HepG2 (cell line): ENCODE measurements at regions not wholly inside any gene's neighbourhood (a gene's known extent, or its start where the extent isn't known, plus 50 kb on each side); places are given as distances from the start of the nearest gene placed in this dataset.

Experiments used
- ATAC-seq: fragments of 200-7000 bp; cut with Tn5 transposase; 3 replicates; pipeline ENCODE4 v1.9.1; 2020; ENCODE audit warnings: mild to moderate bottlenecking, moderate library complexity
- BruUV-seq: library from RNA; stranded (reverse); fragments of 400-500 nt; replicated peaks from 2 replicates; lab custom pipeline; 2021; lab: Mats Ljungman, UMichigan
- CTCF ChIA-PET: fragments of 300-600 bp; formaldehyde crosslinking; extraction: SDS; loops from one replicate; lab custom pipeline; 2021; ENCODE audit warnings: low total read pairs, inconsistent platforms, low intra/inter-chr PET ratio; lab: Yijun Ruan, JAX
- POLR2A ChIA-PET: fragments of 350-600 bp; sonication (Branson Sonifier 250); formaldehyde crosslinking; loops from one replicate; lab custom pipeline; 2020; ENCODE audit warnings: antibody characterized with exemption, inconsistent platforms; lab: Yijun Ruan, JAX
- DNase-seq: peaks from one replicate; pipeline ENCODE4 v3.0.0-alpha.2; 2015; ENCODE audit warnings: low spot score
- FAIRE-seq: peaks from 3 replicates; lab custom pipeline; 2011; peaks lifted over from hg19 to GRCh38; lab: Jason Lieb, UNC
- H2AFZ ChIP-seq: one replicate; pipeline ENCODE4 v1.6.1; 2011; ENCODE audit warnings: low read length, inconsistent platforms
- H3K27ac ChIP-seq: fragments of 300-600 bp; 3 replicates; pipeline ENCODE4 v1.8.0; 2011; ENCODE audit warnings: mixed run types, mild to moderate bottlenecking, mixed read lengths, low read length, inconsistent platforms; ENCODE audit not compliant: insufficient read depth; ENCODE audit errors: extremely low read length
- H3K27me3 ChIP-seq, 2 experiments: fragments of 200-600 bp in 1 of 2; 2 replicates in 1 of 2; 3 replicates in 1 of 2; pipeline versions ENCODE4 v1.6.0 to v1.8.0; 2011; ENCODE audit warnings: low read length in 2 of 2, mild to moderate bottlenecking in 2 of 2, moderate library complexity in 2 of 2, inconsistent platforms in 1 of 2; ENCODE audit not compliant: insufficient read depth in 2 of 2, control insufficient read depth in 1 of 2
- H3K36me3 ChIP-seq, 2 experiments: fragments of 200-600 bp in 1 of 2; replicated peaks in 1 of 2; 2 replicates in 1 of 2; 3 replicates in 1 of 2; pipeline versions ENCODE4 v1.5.1 to v1.8.0; 2011; ENCODE audit warnings: low read length in 2 of 2, inconsistent platforms in 1 of 2; ENCODE audit not compliant: insufficient read depth in 2 of 2, control insufficient read depth in 1 of 2
- H3K4me1 ChIP-seq: 2 replicates; pipeline ENCODE4 v1.5.1; 2012; ENCODE audit warnings: low read length, inconsistent platforms; ENCODE audit not compliant: insufficient read depth
- H3K4me2 ChIP-seq: 2 replicates; pipeline ENCODE4 v1.6.0; 2011; ENCODE audit warnings: low read depth, low read length, inconsistent platforms
- H3K4me3 ChIP-seq, 3 experiments: fragments of 200-600 bp in 1 of 3; sonication (generic), shearing (Covaris generic) in 1 of 3; replicated peaks in 1 of 3; 2 replicates each; pipeline ENCODE4 v1.5.1; 2011 to 2016; ENCODE audit warnings: low read length in 3 of 3, inconsistent platforms in 2 of 3, low read depth in 2 of 3, mild to moderate bottlenecking in 2 of 3, control low read depth in 1 of 3, mixed read lengths in 1 of 3; ENCODE audit not compliant: insufficient read depth in 1 of 3
- H3K79me2 ChIP-seq: one replicate; pipeline ENCODE4 v1.6.1; 2011; ENCODE audit warnings: low read length, inconsistent platforms; ENCODE audit not compliant: insufficient read depth
- H3K9ac ChIP-seq: 2 replicates; pipeline ENCODE4 v1.6.0; 2011; ENCODE audit warnings: mild to moderate bottlenecking, low read depth, low read length, inconsistent platforms; ENCODE audit not compliant: insufficient read depth
- H3K9me3 ChIP-seq: 2 replicates; pipeline ENCODE4 v1.5.1; 2012; ENCODE audit warnings: mild to moderate bottlenecking, low read length
- H4K20me1 ChIP-seq: 2 replicates; pipeline ENCODE4 v1.6.0; 2011; ENCODE audit warnings: inconsistent platforms, mild to moderate bottlenecking, low read length, moderate library complexity; ENCODE audit not compliant: insufficient read depth
- ATRX ChIP-seq: sonication (generic); formaldehyde crosslinking; IDR thresholded peaks from 2 replicates; pipeline ENCODE4 v1.4.0; 2020; ENCODE audit warnings: missing genetic modification reagents, borderline replicate concordance
- BRD4 ChIP-seq: sonication (generic); formaldehyde crosslinking; IDR thresholded peaks from 2 replicates; pipeline ENCODE4 v1.4.0; 2020; ENCODE audit warnings: missing genetic modification reagents
- ETV5 ChIP-seq: IDR thresholded peaks from 2 replicates; pipeline ENCODE4 v1.6.1; 2018; ENCODE audit warnings: missing biosample characterization, missing genetic modification reagents, inconsistent platforms, borderline replicate concordance
- HDAC1 ChIP-seq: sonication (generic); formaldehyde crosslinking; IDR thresholded peaks from 2 replicates; pipeline ENCODE4 v1.5.1; 2020; ENCODE audit warnings: mild to moderate bottlenecking, missing genetic modification reagents
- HDAC2 ChIP-seq: sonication (generic); formaldehyde crosslinking; IDR thresholded peaks from 2 replicates; pipeline ENCODE4 v1.4.0; 2020; ENCODE audit warnings: missing genetic modification reagents
- KAT2B ChIP-seq: fragments of 150-350 bp; IDR thresholded peaks from 2 replicates; pipeline ENCODE4 v1.6.1; 2014; ENCODE audit warnings: low read depth, low read length, borderline replicate concordance
- REL ChIP-seq: sonication (generic); formaldehyde crosslinking; conservative IDR thresholded peaks from 2 replicates; pipeline ENCODE4 v1.8.0; 2022; ENCODE audit warnings: mild to moderate bottlenecking, missing genetic modification reagents, moderate library complexity
- SMAD9 ChIP-seq: sonication (generic); formaldehyde crosslinking; IDR thresholded peaks from 2 replicates; pipeline ENCODE4 v1.5.1; 2020; ENCODE audit warnings: mild to moderate bottlenecking, missing genetic modification reagents
- ZMAT3 ChIP-seq: sonication (generic); formaldehyde crosslinking; conservative IDR thresholded peaks from 2 replicates; pipeline ENCODE4 v1.7.0; 2021; ENCODE audit warnings: missing genetic modification reagents
- ZNF546 ChIP-seq: sonication (generic); formaldehyde crosslinking; conservative IDR thresholded peaks from 2 replicates; pipeline ENCODE4 v1.8.1; 2023; ENCODE audit warnings: mild to moderate bottlenecking, missing genetic modification reagents
- ZNF570 ChIP-seq: sonication (generic); formaldehyde crosslinking; IDR thresholded peaks from 2 replicates; pipeline ENCODE4 v1.4.0; 2020; ENCODE audit warnings: mild to moderate bottlenecking, missing genetic modification reagents, borderline replicate concordance
- WGBS: methylation state at CpG from one replicate; pipeline ENCODE4 v1.1.6; 2017; ENCODE audit warnings: low lambda C conversion rate; 5-methylcytosine and 5-hydroxymethylcytosine counted together
- in situ Hi-C: cut with HindIII; loops from 2 replicates; pipeline ENCODE4 v1.10.0; 2017; ENCODE audit warnings: low pct_unique_long_range_greater_than_20kb; ENCODE audit not compliant: extremely low pct_ligation_motif_present
- intact Hi-C: fragments of 100-400 bp; cut with micrococcal nuclease; formaldehyde crosslinking; loops from one replicate; pipeline ENCODE4 v1.10.0; 2022; ENCODE audit not compliant: unreplicated experiment
- TF ChIP-seq, protein P1 (sequence below): sonication (generic); formaldehyde crosslinking; IDR thresholded peaks from 2 replicates; pipeline ENCODE4 v1.4.0; 2020; ENCODE audit warnings: missing genetic modification reagents
- TF ChIP-seq, protein P2 (sequence below): sonication (generic); formaldehyde crosslinking; conservative IDR thresholded peaks from 2 replicates; pipeline ENCODE4 v1.8.0; 2022; ENCODE audit warnings: missing genetic modification reagents
- TF ChIP-seq, protein P3 (sequence below): sonication (generic); formaldehyde crosslinking; IDR thresholded peaks from 2 replicates; pipeline ENCODE4 v1.4.0; 2020; ENCODE audit warnings: missing genetic modification reagents, borderline replicate concordance
- TF ChIP-seq, protein P4 (sequence below): sonication (generic); formaldehyde crosslinking; IDR thresholded peaks from 2 replicates; pipeline ENCODE4 v1.4.0; 2020; ENCODE audit warnings: low read depth, mild to moderate bottlenecking, missing genetic modification reagents
- TF ChIP-seq, protein P5 (sequence below): sonication (generic); formaldehyde crosslinking; IDR thresholded peaks from 2 replicates; pipeline ENCODE4 v1.5.0; 2020; ENCODE audit warnings: missing genetic modification reagents, mild to moderate bottlenecking, borderline replicate concordance

- POLR2A ChIA-PET = no interaction called here
These were observed 54.0 kb upstream of the CDK20 start for GRCh38 chr9:88028338-88028737.

More at GRCh38 chr9:88028338-88028737, 54.0 kb upstream of the CDK20 start:
- no TSS peak for BruUV-seq
- Histone ChIP-seq H3K4me3 (no peak overlapping the region), H3K9ac (no peak overlapping the region), H4K20me1 (no peaks in the 10 kb centered on the region), H3K27me3 (no peaks in the 10 kb centered on the region; a peak in 1 of 5 replicates), H3K27ac (no peak overlapping the region), H2AFZ (no peak overlapping the region), H3K36me3 (no peaks in the 10 kb centered on the region), H3K4me1 (no peaks in the 10 kb centered on the region), H3K4me2 (no peak overlapping the region), H3K79me2 (no peaks in the 10 kb centered on the region), H3K9me3 (no peaks in the 10 kb centered on the region)
- no peak for FAIRE-seq
- intact Hi-C loops = no loop called here
- no peak for DNase-seq
- 3% methylated on average over 2 of the region's 2 CpGs for WGBS
- in situ Hi-C loops = no loop called here
- ATAC-seq = no peak
- CTCF ChIA-PET = no interaction called here
- no peak for TF ChIP-seq HDAC1 (CRISPR knock-in tag)
- no peak for TF ChIP-seq ZMAT3 (CRISPR knock-in tag)
- TF ChIP-seq, protein P1, sequence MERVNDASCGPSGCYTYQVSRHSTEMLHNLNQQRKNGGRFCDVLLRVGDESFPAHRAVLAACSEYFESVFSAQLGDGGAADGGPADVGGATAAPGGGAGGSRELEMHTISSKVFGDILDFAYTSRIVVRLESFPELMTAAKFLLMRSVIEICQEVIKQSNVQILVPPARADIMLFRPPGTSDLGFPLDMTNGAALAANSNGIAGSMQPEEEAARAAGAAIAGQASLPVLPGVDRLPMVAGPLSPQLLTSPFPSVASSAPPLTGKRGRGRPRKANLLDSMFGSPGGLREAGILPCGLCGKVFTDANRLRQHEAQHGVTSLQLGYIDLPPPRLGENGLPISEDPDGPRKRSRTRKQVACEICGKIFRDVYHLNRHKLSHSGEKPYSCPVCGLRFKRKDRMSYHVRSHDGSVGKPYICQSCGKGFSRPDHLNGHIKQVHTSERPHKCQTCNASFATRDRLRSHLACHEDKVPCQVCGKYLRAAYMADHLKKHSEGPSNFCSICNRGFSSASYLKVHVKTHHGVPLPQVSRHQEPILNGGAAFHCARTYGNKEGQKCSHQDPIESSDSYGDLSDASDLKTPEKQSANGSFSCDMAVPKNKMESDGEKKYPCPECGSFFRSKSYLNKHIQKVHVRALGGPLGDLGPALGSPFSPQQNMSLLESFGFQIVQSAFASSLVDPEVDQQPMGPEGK (CRISPR knock-in tag) = no peak
- TF ChIP-seq KAT2B = no peak
- TF ChIP-seq, protein P2, sequence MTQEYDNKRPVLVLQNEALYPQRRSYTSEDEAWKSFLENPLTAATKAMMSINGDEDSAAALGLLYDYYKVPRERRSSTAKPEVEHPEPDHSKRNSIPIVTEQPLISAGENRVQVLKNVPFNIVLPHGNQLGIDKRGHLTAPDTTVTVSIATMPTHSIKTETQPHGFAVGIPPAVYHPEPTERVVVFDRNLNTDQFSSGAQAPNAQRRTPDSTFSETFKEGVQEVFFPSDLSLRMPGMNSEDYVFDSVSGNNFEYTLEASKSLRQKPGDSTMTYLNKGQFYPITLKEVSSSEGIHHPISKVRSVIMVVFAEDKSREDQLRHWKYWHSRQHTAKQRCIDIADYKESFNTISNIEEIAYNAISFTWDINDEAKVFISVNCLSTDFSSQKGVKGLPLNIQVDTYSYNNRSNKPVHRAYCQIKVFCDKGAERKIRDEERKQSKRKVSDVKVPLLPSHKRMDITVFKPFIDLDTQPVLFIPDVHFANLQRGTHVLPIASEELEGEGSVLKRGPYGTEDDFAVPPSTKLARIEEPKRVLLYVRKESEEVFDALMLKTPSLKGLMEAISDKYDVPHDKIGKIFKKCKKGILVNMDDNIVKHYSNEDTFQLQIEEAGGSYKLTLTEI (CRISPR knock-in tag) = no peak
- no peak for TF ChIP-seq SMAD9 (CRISPR knock-in tag)
- no peak for TF ChIP-seq ATRX (CRISPR knock-in tag)
- TF ChIP-seq HDAC2 = no peak
- no peak for TF ChIP-seq REL
- no peak for TF ChIP-seq ETV5
- TF ChIP-seq ZNF570 = no peak
- TF ChIP-seq, protein P3, sequence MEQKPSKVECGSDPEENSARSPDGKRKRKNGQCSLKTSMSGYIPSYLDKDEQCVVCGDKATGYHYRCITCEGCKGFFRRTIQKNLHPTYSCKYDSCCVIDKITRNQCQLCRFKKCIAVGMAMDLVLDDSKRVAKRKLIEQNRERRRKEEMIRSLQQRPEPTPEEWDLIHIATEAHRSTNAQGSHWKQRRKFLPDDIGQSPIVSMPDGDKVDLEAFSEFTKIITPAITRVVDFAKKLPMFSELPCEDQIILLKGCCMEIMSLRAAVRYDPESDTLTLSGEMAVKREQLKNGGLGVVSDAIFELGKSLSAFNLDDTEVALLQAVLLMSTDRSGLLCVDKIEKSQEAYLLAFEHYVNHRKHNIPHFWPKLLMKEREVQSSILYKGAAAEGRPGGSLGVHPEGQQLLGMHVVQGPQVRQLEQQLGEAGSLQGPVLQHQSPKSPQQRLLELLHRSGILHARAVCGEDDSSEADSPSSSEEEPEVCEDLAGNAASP (CRISPR knock-in tag) = no peak
- no peak for TF ChIP-seq ZNF546 (CRISPR knock-in tag)
- TF ChIP-seq, protein P4, sequence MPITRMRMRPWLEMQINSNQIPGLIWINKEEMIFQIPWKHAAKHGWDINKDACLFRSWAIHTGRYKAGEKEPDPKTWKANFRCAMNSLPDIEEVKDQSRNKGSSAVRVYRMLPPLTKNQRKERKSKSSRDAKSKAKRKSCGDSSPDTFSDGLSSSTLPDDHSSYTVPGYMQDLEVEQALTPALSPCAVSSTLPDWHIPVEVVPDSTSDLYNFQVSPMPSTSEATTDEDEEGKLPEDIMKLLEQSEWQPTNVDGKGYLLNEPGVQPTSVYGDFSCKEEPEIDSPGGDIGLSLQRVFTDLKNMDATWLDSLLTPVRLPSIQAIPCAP (CRISPR knock-in tag) = no peak
- TF ChIP-seq, protein P5, sequence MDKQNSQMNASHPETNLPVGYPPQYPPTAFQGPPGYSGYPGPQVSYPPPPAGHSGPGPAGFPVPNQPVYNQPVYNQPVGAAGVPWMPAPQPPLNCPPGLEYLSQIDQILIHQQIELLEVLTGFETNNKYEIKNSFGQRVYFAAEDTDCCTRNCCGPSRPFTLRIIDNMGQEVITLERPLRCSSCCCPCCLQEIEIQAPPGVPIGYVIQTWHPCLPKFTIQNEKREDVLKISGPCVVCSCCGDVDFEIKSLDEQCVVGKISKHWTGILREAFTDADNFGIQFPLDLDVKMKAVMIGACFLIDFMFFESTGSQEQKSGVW (CRISPR knock-in tag) = no peak
- no peak for TF ChIP-seq BRD4 (CRISPR knock-in tag)
